Loucy (cell line): ENCODE measurements at regions not wholly inside any gene's neighbourhood (a gene's known extent, or its start where the extent isn't known, plus 50 kb on each side); places are given as distances from the start of the nearest gene placed in this dataset.

ENCODE experiments used
- H2AFZ ChIP-seq: fragments of 200-600 bp; sonication (generic); 2 replicates; pipeline ENCODE4 v1.6.0; 2016; ENCODE audit warnings: antibody characterized with exemption, mild to moderate bottlenecking, low read length, moderate library complexity
- H3F3A ChIP-seq: fragments of 200-600 bp; 2 replicates; pipeline ENCODE4 v1.6.0; 2016; ENCODE audit warnings: antibody characterized with exemption, low read depth, mild to moderate bottlenecking
- H3K27me3 ChIP-seq: fragments of 200-600 bp; sonication (generic); 2 replicates; pipeline ENCODE4 v1.6.1; 2014; ENCODE audit warnings: low read length, mild to moderate bottlenecking; ENCODE audit not compliant: insufficient read depth, poor library complexity, severe bottlenecking
- H3K36me3 ChIP-seq: fragments of 200-600 bp; sonication (generic); 2 replicates; pipeline ENCODE4 v1.6.1; 2016; ENCODE audit warnings: low read length; ENCODE audit not compliant: insufficient read depth
- H3K4me1 ChIP-seq: fragments of 200-600 bp; sonication (generic); 2 replicates; pipeline ENCODE4 v1.5.1; 2014; ENCODE audit warnings: low read length, mild to moderate bottlenecking; ENCODE audit not compliant: insufficient read depth, poor library complexity, severe bottlenecking
- H3K4me2 ChIP-seq: fragments of 200-600 bp; sonication (generic); 2 replicates; pipeline ENCODE4 v1.6.0; 2014; ENCODE audit warnings: antibody characterized with exemption, low read length, low read depth, mild to moderate bottlenecking; ENCODE audit not compliant: poor library complexity, severe bottlenecking
- H3K4me3 ChIP-seq: fragments of 200-600 bp; sonication (generic); 2 replicates; pipeline ENCODE4 v1.5.1; 2014; ENCODE audit warnings: low read length, mild to moderate bottlenecking, mixed read lengths; ENCODE audit not compliant: poor library complexity, severe bottlenecking
- H3K79me2 ChIP-seq: fragments of 200-600 bp; sonication (generic); 2 replicates; pipeline ENCODE4 v1.6.1; 2014; ENCODE audit warnings: low read length; ENCODE audit not compliant: insufficient read depth
- H3K9ac ChIP-seq: fragments of 200-600 bp; sonication (generic); 2 replicates; pipeline ENCODE4 v1.6.0; 2014; ENCODE audit warnings: mild to moderate bottlenecking, low read depth, low read length, moderate library complexity; ENCODE audit not compliant: poor library complexity, severe bottlenecking
- H3K9me2 ChIP-seq: fragments of 200-600 bp; sonication (generic); replicated peaks from 2 replicates; pipeline ENCODE4 v1.6.1; 2016; ENCODE audit warnings: low read depth, low read length, mixed read lengths
- H3K9me3 ChIP-seq: fragments of 200-600 bp; sonication (generic); 2 replicates; pipeline ENCODE4 v1.6.1; 2014; ENCODE audit warnings: mild to moderate bottlenecking, antibody characterized with exemption, low read length, low read depth; ENCODE audit not compliant: insufficient read depth
- H4K20me1 ChIP-seq: fragments of 200-600 bp; sonication (generic); 2 replicates; pipeline ENCODE4 v1.6.0; 2014; ENCODE audit warnings: antibody characterized with exemption, low read length, mild to moderate bottlenecking; ENCODE audit not compliant: insufficient read depth, poor library complexity, severe bottlenecking
- EZH2phosphoT487 ChIP-seq: fragments of 200-600 bp; IDR thresholded peaks from 2 replicates; pipeline ENCODE4 v1.6.1; 2018; ENCODE audit warnings: antibody characterized with exemption, mild to moderate bottlenecking, moderate library complexity, borderline replicate concordance
- TF ChIP-seq, protein P1 (sequence below): fragments of 200-600 bp; sonication (generic); conservative IDR thresholded peaks from 2 replicates; pipeline ENCODE4 v1.5.1; 2014; ENCODE audit warnings: mild to moderate bottlenecking, antibody characterized with exemption, low read length

DNA sequence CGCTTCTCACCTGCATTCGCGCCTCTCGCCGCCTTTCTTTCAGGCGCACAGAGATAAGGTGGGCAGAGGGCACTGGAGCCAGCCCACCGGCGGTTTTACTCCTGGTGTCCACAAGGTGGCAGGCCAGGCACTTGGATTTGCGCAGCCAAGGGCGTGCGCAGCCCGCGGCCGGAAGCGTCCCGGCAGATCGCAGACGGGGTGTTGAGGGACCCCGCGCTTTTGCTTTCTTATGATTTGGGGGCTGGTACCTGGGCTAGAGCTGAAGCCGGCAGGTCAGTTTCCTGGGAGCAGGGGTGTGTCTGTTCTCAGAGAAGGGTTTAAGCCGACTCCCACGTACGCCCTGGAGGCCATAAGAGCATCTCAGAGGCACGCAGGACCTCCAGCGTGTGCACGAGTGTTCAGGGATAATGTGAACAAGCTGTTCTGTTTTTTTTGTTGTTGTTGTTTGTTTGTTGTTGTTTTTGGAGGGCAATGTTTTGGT lies 305.6 kb upstream of the CXCR4 start:
- H3K27me3 ChIP-seq = peaks cover 25% of the 10 kb centered on the region
- peak overlapping the region; percentile 72 for H3K4me3 ChIP-seq
- H3K9me2 ChIP-seq = no peaks in the 10 kb centered on the region
- H3K9me3 ChIP-seq = no peaks in the 10 kb centered on the region
- H3K79me2 ChIP-seq = no peaks in the 10 kb centered on the region
- no peaks in the 10 kb centered on the region for H4K20me1 ChIP-seq
- no peaks in the 10 kb centered on the region for H3K36me3 ChIP-seq
- peak overlapping the region; percentile 93 for H2AFZ ChIP-seq
- H3K4me1 ChIP-seq = peaks cover 8% of the 10 kb centered on the region
- TF ChIP-seq, protein P1, sequence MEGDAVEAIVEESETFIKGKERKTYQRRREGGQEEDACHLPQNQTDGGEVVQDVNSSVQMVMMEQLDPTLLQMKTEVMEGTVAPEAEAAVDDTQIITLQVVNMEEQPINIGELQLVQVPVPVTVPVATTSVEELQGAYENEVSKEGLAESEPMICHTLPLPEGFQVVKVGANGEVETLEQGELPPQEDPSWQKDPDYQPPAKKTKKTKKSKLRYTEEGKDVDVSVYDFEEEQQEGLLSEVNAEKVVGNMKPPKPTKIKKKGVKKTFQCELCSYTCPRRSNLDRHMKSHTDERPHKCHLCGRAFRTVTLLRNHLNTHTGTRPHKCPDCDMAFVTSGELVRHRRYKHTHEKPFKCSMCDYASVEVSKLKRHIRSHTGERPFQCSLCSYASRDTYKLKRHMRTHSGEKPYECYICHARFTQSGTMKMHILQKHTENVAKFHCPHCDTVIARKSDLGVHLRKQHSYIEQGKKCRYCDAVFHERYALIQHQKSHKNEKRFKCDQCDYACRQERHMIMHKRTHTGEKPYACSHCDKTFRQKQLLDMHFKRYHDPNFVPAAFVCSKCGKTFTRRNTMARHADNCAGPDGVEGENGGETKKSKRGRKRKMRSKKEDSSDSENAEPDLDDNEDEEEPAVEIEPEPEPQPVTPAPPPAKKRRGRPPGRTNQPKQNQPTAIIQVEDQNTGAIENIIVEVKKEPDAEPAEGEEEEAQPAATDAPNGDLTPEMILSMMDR = peak; percentile 86
- no peak for TF ChIP-seq EZH2phosphoT487
- peak overlapping the region; percentile 83 for H3K4me2 ChIP-seq
- no peaks in the 10 kb centered on the region for H3F3A ChIP-seq
- H3K9ac ChIP-seq = peak overlapping the region; percentile 23

DNA sequence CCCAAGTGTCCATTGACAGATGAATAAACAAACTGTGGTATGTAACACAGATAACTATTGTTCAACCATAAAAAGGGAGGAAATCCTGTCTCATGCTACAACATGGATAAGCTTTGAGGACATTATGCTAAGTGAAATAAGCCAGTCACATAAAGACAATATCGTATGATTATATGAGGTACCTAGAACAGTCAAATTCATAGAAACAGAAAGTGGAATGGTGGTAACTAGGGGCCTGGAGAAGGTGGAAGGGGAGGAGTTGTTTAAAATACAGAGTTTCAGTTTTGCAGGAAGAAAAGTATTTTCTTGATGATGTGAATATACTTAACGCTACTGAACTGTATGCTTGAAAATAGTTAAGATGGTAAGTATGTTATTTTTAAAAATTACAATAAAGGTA lies 304.6 kb upstream of the CXCR4 start:
- no peaks in the 10 kb centered on the region for H3K9me3 ChIP-seq
- H3K4me1 ChIP-seq = peaks cover 8% of the 10 kb centered on the region
- H3K4me3 ChIP-seq = no peak overlapping the region
- no peaks in the 10 kb centered on the region for H4K20me1 ChIP-seq
- no peaks in the 10 kb centered on the region for H3K9me2 ChIP-seq
- no peak overlapping the region for H3K4me2 ChIP-seq
- no peak overlapping the region for H3K9ac ChIP-seq
- no peaks in the 10 kb centered on the region for H3K79me2 ChIP-seq
- H3K27me3 ChIP-seq = peaks cover 25% of the 10 kb centered on the region
- no peaks in the 10 kb centered on the region for H3F3A ChIP-seq
- H3K36me3 ChIP-seq = no peaks in the 10 kb centered on the region
- H2AFZ ChIP-seq = no peak overlapping the region
- no peak for TF ChIP-seq EZH2phosphoT487

DNA sequence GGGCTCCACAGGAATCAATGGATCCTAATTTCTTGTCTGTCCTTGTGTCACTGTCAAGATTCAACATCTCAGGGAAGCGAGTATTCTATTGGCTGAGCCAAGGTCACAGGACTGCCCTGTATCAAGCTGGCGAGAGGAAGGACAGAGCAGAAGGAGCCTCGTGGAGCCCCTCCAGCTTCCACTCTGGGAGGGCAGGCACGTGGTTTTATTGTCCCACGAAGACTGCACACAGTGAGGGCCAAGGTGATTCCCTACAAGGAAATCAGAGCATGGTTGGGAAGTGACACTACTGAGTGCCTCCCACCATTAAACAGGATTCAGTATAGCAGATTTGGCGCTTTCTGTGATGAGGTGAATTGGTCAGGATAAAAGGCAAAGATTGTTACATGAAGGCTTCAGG lies 302.4 kb upstream of the CXCR4 start:
- no peak overlapping the region for H2AFZ ChIP-seq
- peaks cover 13% of the 10 kb centered on the region for H3K27me3 ChIP-seq
- no peaks in the 10 kb centered on the region for H3K9me3 ChIP-seq
- H3K9ac ChIP-seq = no peak overlapping the region
- no peak overlapping the region for H3K4me2 ChIP-seq
- no peaks in the 10 kb centered on the region for H3F3A ChIP-seq
- H3K4me1 ChIP-seq = peaks cover 8% of the 10 kb centered on the region
- no peaks in the 10 kb centered on the region for H3K36me3 ChIP-seq
- no peaks in the 10 kb centered on the region for H3K9me2 ChIP-seq
- no peak for TF ChIP-seq EZH2phosphoT487
- TF ChIP-seq, protein P1 = no peak
- H3K79me2 ChIP-seq = no peaks in the 10 kb centered on the region
- H3K4me3 ChIP-seq = no peak overlapping the region
- H4K20me1 ChIP-seq = no peaks in the 10 kb centered on the region

DNA sequence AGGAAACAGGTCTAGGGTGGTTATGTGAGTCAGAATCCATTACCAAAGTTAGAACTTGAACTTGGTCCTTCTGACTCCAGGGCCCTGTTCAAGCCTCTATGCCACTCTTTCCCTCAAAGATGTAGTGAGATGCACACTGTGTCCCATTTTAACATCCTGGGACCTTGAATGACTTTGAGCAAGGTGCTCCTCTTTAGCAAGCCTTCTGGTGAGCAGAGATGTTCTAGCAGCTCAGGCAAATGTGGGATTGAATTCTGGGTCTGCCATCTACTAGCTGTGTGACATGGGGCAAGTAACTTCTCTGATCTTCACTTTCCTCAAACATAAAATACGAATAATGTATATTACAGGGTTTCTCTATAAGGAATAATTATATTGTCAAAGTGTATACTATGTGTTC lies 294.0 kb upstream of the CXCR4 start:
- Histone ChIP-seq H3K4me1 (no peaks in the 10 kb centered on the region), H4K20me1 (no peaks in the 10 kb centered on the region), H3K9me3 (no peaks in the 10 kb centered on the region), H3K79me2 (no peaks in the 10 kb centered on the region), H3K4me2 (no peak overlapping the region), H3K9me2 (no peaks in the 10 kb centered on the region), H3K9ac (no peak overlapping the region), H3K27me3 (no peaks in the 10 kb centered on the region), H3K4me3 (no peak overlapping the region), H2AFZ (no peak overlapping the region), H3K36me3 (no peaks in the 10 kb centered on the region), H3F3A (no peaks in the 10 kb centered on the region)
- TF ChIP-seq, protein P1 = no peak
- no peak for TF ChIP-seq EZH2phosphoT487
